OCI-LY3 (cell line): ENCODE measurements at regions not wholly inside any gene's neighbourhood (a gene's known extent, or its start where the extent isn't known, plus 50 kb on each side); places are given as distances from the start of the nearest gene placed in this dataset.

Source experiments
- EZH2phosphoT487 ChIP-seq: fragments of 200-600 bp; shearing (Covaris generic); IDR thresholded peaks from 2 replicates; pipeline ENCODE4 v1.6.1; 2018; ENCODE audit warnings: antibody characterized with exemption, mixed run types, low read depth
- TF ChIP-seq, protein P1 (sequence below): fragments of 200-600, 300-600 bp; sonication (generic); IDR thresholded peaks from 2 replicates; pipeline ENCODE4 v1.5.1; 2014; ENCODE audit warnings: antibody characterized with exemption, low read length, low read depth

GRCh38 chr2:7515327-7515726 lies 598.1 kb downstream of the RNF144A start:
- TF ChIP-seq, protein P1, sequence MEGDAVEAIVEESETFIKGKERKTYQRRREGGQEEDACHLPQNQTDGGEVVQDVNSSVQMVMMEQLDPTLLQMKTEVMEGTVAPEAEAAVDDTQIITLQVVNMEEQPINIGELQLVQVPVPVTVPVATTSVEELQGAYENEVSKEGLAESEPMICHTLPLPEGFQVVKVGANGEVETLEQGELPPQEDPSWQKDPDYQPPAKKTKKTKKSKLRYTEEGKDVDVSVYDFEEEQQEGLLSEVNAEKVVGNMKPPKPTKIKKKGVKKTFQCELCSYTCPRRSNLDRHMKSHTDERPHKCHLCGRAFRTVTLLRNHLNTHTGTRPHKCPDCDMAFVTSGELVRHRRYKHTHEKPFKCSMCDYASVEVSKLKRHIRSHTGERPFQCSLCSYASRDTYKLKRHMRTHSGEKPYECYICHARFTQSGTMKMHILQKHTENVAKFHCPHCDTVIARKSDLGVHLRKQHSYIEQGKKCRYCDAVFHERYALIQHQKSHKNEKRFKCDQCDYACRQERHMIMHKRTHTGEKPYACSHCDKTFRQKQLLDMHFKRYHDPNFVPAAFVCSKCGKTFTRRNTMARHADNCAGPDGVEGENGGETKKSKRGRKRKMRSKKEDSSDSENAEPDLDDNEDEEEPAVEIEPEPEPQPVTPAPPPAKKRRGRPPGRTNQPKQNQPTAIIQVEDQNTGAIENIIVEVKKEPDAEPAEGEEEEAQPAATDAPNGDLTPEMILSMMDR = no peak
- no peak for TF ChIP-seq EZH2phosphoT487
